Stimulated activated CD8-positive, alpha-beta memory T cell treated with anti-CD3 and anti-CD28 coated beads, Interleukin-12 subunit alpha, Interleukin-12 subunit beta, amount 100 ng/mL, for 1 hour (primary cell): ENCODE measurements at regions not wholly inside any gene's neighbourhood (a gene's known extent, or its start where the extent isn't known, plus 50 kb on each side); places are given as distances from the start of the nearest gene placed in this dataset.
"Not testable (repeated sequence)": the region's sequence is repeated elsewhere in the genome, so short reads cannot be mapped to it uniquely, and the experiment has no call there.

ENCODE experiments used
- DNase-seq: peaks from one replicate; pipeline ENCODE4 v3.0.0-alpha.2; 2020; ENCODE audit warnings: low read depth

DNA sequence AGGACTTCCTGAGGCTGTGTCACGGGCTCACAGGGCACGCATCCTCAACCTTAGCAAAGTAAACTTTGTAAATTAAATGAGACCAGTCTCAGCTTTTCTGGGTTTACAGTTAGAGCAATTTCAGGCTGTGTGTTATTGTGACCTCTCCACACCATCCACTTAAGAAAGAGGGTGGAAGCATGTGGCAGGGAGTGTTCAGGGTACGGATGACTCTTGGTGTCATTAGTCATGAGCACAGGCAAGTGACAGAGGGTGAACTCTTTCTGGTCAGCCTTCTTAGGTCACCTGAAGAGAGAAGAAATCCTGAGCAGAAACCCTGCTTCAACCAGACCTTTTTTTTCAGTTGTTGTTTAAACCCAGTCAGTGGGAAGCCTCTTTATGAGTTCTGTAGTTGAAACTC lies 207.9 kb downstream of the ICOS start:
- DNase-seq: no peak

DNA sequence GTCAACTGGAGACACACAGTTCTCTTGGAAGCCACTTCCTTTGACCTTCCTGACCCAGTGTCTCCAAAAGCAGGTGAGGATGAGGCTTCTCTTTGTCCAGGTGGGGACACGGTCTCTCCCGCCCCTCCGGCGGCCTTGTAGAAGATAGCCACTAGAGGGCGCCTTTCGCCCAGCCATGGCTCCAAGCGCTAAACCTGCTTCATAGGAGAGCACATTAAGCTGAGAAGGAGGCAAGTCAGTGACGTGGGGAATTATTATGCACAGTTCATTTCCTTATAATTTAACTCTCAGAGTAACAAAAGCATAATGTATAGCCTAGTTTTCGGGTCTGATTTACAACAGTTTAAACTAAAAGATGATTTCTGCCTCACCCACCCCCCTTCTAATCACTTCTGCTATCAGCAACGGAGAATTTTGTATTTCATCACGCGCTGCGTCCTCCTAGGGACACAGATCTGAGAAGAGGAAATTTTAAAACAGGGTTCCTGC lies 208.7 kb downstream of the ICOS start:
- peak; percentile 60 for DNase-seq

DNA sequence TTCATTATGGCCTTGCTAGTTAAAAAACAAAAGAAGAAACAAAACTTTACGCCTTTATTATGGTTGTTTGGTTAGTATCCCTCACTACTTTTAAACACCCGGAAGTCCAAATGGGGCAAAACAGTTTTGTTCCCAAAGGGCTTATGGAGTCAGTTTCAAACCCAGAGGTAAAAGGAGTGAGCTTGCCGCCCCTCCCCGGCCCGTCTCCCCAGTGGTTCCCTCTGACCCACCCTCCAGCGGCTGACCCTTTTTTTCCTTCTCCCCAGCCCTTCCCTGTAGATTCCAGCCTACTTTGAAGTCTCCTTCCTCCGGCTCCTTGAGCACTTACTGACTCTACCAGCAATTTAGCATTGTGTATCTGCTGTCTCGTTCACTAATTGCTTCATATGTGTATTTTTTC lies 209.2 kb downstream of the ICOS start:
- DNase-seq: no peak

GRCh38 chr2:204147040-204147439 lies 210.5 kb downstream of the ICOS start:
- not testable (repeated sequence) for DNase-seq

DNA sequence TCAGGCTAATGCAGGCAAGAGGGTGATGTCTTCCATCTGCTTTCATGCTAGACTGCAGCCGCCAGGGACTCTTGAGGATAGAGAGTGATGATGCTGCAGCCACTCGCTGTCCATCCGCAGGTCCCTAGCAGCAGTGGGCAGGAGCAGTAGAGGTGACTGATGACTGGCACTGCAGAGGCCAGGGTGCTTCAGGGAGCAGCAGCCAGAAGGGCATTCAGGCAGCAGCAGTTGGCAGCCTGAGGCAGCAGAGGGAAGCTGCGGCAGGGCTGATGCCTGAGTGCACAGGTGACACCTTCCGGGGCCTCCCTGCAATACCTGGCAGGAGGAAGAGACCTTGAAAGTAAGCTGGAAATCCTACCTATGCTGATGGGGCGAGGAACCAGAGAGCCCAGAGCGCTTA lies 214.2 kb downstream of the ICOS start:
- no peak for DNase-seq

- DNase-seq: no peak
These were observed 216.1 kb downstream of the ICOS start for GRCh38 chr2:204152616-204153015.

DNA sequence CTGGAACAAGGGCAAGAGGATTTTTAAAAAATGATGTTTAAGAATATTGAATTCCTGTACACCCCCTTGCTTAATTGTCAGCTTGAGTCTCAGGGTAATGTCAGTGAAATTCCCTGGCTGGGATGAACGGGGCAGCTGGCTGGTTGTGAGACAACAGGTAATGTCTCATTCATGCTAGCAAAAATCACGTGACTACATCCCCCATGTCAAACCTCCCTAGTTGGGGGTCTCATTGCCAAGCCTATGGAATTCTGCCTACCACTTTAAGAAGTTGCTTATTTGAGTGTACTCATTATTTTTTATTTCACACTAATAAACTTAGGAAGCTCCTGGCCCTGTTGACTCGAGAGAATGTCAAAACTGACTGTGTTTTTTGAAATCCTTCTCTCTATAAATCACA lies 218.3 kb downstream of the ICOS start:
- no peak for DNase-seq

DNA sequence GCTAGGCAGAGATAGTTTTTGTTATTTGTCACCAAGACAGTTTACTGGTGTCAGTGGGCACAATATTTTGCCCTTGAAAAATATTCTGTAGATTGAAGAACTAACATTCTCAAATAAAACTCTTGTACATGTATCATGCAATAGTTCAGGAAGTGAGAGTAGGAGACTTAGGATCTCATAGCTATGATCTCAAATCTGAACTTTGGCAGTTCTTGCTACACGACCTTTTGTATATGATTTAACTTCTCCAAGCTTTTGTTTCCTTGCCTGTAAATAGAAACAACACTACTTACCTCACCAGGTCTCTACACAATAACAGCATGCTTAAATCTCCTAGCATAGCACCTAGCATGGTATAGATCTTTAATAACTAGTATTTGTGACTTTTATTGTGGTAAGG lies 219.9 kb downstream of the ICOS start:
- DNase-seq: no peak

DNA sequence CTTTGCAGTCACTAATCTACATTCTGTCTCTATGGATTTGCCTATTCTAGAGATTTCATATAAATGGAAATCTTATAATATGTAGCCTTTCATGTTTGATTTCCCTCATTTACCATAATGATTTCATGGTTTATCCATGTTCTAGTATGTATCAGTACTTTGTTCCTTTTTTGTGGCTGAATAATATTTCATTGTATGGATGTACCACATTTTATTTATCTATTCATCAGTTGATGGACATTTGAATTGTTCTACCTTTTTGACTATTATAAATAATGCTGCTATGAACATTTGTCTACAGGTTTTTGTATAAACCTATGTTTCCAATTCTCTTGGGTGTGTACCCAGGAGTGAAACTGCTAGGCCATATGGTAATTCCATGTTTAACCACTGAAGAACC lies 221.1 kb downstream of the ICOS start:
- DNase-seq: no peak

- no peak for DNase-seq
These were observed 223.0 kb downstream of the ICOS start for GRCh38 chr2:204159526-204159925.

GRCh38 chr2:204160989-204161388 lies 224.4 kb downstream of the ICOS start:
- no peak for DNase-seq

- no peak for DNase-seq
These were observed 225.3 kb downstream of the ICOS start for GRCh38 chr2:204161886-204162285.

DNA sequence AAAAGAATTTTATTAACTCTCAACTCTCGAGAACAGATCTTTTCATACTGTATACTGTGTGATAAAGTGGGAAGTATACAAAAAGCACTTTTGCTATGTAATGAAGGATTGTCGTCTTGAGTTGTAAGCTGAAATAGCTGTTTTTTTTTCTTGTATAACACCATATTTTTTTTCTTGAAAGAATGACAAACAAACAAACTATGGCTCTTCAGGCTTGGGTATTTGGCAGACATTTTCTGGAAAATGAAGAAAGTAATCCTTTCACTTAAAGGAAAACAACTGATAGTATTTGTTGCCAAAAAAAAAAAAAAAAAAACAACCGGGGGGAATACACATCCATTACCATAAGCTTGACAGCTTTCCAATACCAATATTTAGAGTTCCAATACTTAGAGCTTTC lies 230.4 kb downstream of the ICOS start:
- no peak for DNase-seq

DNA sequence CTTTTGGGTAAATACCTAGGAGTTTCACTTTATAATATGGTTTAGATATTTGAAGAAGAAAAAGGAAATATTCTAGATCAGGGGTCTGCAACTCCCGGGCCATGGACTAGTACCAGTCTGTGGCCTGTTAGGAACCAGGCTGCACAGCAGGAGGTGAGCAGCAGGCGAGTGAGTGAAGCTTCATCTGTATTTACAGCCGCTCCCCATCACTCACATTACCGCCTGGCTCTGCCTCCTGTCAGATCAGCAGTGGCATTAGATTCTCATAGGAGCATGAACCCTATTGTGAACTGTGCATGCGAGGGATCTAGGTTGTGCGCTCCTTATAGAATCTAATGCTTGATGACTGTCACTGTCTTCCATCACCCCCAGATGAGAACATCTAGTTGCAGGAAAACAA lies 231.1 kb downstream of the ICOS start:
- not testable (repeated sequence) for DNase-seq

DNA sequence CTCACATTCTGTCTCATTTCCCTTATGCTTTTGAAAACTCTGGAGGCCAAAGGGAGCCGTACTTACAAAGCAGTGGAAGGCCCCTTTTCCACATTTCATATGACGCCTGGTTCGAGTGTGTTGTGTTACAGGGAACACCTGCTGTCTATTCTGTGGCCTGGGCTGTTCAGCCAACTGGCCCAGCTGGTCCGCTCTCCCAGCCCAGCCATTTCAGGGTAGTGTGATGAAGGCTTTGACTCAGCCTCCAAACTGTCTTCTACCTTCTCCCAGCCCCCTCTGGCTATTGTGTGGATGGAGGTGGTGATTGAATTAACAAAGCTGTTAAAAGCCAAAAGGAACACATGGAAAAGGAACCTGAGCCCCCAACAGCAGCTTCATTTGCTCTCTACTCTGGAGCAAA lies 233.8 kb downstream of the ICOS start:
- no peak for DNase-seq

DNA sequence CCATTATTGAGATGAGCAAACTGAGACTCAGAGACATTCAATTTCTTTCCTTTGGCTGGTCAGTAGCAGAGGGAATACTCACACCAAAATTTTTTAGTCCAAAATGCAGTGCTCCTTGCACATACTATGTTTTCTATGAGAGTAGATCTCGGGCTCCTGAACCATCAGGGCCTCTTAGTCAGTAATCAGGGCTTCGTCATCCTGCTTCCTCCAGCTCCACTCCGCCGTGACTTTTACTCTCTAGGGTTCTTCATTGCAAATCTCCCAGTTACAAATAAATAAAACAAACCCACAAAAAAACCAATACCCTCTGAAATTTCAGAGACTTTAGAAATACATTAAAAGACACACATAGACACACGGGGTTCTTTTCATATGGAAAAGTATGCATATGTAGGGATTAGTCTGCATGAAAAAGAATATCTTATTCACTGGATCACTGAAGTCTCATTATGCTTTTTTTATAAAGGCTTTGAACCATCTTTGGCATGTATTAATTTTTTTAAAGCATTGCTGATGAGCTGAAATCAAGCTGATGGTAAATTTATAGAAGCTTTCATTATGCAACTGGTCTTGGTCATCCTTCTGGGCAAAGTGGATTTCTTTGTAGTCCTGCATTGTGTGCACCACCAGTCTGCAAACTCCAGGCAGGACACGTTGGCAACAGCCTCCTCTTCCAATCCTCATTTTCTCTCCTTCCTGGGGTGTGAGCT lies 235.0 kb downstream of the ICOS start:
- DNase-seq: no peak

DNA sequence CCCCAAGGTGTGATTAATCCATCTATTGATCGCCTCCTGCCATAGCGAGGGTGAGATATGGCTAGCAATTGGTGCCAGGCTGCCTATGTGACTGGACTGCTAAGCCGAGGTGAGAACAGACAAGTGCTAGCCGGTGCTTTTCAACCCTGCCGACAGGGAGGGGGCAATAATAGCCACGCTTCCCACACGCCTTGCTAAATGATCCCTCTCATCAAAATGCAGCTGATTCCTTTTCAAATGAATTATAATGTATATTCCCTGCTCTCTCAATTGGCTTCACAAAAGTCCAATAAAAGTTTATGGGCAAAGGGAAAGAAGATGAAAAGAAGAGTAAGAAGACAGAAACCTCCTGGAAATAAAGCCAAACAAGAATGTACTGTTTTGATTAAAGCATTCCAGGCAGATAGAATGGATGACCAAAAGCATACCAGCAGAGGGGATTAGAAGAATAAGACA lies 235.6 kb downstream of the ICOS start:
- no peak for DNase-seq

DNA sequence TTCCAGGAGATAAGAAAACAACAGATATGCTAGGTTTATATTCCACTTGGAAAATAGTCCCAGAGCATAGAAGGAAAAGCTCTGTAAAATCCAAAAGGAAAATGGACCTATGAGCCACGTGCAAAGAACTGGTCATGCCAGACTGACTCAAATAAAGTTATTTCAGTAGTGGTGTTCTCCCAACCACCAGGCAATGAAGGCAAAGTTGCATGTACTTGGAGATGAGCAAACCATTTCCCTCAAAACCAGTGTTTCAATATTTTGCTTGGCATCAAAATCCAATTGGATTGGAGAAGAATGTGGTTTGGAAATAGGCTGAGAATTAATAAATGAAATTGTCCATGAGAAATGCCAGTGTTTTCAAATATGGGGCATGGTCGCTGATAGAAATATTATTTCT lies 237.5 kb downstream of the ICOS start:
- no peak for DNase-seq

- no peak for DNase-seq
These were observed 239.1 kb downstream of the ICOS start for GRCh38 chr2:204175552-204176271.

GRCh38 chr2:204176306-204176705 lies 239.7 kb downstream of the ICOS start:
- no peak for DNase-seq

DNA sequence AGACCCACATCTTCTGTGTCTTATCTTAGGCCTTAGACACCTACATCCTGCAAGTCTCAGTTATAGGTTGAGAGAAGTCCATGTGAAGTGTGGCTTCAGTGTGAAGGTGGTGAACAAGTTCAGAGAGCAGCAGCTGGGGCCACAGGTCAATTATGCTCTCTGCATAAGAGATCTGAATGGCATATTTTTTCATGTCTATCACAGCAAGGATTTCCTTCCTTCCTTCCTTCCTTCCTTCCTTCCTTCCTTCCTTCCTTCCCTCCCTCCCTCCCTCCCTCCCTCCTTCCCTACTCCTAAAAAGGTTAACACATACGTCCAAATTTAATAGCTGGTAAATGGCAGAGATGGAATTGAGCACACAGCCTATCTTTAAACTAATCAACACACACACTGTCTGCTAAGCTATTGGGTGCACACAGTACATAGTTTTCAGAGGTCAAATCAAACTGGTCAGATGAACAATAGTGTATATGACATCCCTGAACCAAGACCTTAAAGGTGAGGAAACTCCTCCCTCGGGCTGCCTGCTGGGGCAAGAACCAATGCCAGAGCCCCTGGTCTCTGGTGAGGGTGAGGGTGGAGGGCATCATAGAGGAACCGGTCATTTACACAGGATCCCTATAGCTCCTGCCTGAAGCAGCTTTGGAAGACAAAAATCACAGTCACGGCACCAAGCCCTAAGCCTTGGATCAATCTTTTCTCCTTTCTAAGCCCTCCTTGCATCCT lies 240.9 kb downstream of the ICOS start:
- no peak for DNase-seq

DNA sequence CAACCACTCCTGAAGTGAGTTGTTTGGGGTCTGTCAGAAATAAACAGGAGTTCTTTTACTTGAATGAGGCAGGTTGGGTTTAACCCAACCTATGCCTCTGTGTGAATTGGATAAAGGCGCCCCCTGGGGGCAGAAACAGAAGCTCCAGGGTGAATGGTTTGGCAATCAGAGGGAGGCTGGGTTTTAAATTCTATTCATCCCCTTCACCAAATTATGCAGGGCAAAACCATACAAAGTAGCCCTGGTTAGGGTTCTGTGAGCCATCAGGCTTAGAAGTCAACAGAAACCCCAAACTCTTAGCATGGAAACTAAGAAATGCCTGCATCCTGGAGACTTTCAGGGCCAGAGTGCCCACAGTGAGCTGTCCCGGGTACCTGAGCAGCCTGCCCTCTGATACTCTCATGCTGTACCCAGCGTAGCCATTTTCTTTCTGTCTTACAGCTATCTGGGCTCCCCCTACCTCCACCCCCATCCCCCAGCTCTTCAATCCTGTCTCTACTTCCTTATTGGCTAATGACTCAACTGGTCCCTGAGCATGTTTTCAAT lies 241.5 kb downstream of the ICOS start:
- DNase-seq: peak; percentile 50

DNA sequence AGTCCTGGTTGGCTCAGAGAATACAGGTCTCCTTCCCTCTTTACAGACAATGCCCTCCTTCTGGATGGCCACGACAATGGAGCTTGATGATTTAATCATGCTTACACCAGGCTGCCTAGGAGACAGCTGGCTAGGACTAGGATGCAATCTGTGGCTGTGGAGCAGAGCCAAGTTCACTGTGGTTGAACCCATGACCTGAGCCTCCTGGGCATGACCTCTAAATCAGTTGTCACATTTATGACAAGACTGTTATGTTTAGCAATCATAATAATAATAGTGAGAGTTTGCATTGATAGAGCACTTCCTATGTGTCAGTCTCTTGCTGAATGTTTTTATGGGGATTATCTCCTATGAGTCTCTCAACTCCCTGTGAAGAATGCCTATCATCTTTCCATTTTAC lies 244.1 kb downstream of the ICOS start:
- no peak for DNase-seq
